Lower leg skin (tissue), 4 donors: ENCODE measurements at regions not wholly inside any gene's neighbourhood (a gene's known extent, or its start where the extent isn't known, plus 50 kb on each side); places are given as distances from the start of the nearest gene placed in this dataset.

Source experiments
- DNase-seq, 2 donors: peaks; one replicate each; pipeline ENCODE4 v3.0.0-alpha.2; 2019; ENCODE audit warnings: low spot score in 2 of 2
- H3K4me3 ChIP-seq: fragments of 200-600 bp; sonication (generic); 2 replicates; pipeline ENCODE4 v1.5.1; 2017; ENCODE audit warnings: mild to moderate bottlenecking, low read depth; ENCODE audit not compliant: poor library complexity, severe bottlenecking
- POLR2A ChIP-seq, 2 donors: fragments of 450-650 bp; IDR thresholded peaks; one replicate each; pipeline ENCODE4 v1.6.1; 2016 to 2017; ENCODE audit warnings: antibody characterized with exemption in 2 of 2, mild to moderate bottlenecking in 1 of 2, moderate library complexity in 1 of 2
- WGBS, 2 donors: methylation state at CpG; one replicate each; pipeline ENCODE4 v1.1.5; 2018; 5-methylcytosine and 5-hydroxymethylcytosine counted together
- intact Hi-C: fragments of 100-400 bp; cut with DNase I; formaldehyde crosslinking; loops from one replicate; pipeline ENCODE4 v1.15.0; 2023; ENCODE audit warnings: low total_unique reads
- TF ChIP-seq, protein P1 (sequence below), 3 donors: fragments of 450-650 bp; IDR thresholded peaks; one replicate each; pipeline ENCODE4 v1.5.1; 2016; ENCODE audit warnings: antibody characterized with exemption in 3 of 3, mild to moderate bottlenecking in 3 of 3, moderate library complexity in 2 of 3

DNA sequence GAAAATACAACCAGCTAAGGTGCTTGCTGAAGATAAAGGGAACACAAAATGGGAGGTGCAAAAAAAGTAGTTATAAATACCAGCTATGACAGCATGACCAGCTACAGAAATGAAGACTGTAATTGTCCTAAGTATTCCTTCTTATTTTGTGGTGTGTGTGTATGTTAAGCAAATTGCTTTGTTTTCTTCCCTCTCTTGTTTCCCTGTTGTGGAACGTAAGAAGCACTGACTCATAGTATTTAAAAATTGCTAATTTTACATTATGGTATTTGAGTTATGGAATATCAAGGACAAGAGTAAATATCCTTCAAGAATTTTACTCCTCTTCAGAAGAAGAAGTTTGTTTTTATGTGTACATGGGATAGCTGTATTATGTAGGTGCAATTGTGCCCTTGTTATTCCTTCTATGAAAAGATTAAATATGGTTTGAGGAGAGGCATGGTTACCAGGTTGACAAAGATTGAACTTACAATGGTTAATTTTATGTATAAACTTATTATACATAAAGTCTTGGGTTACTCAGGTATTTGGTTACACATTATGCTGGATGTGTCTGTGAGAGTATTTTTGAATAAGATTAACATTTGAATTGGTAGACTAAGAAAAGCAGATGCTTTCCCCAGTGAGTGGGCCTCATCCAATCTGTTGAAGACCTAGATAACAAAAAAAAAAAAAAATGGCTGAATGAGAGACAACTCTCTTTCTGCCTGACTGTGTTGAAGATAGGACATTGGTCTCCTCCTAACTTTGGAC lies 1132.1 kb upstream of the ALCAM start:
- TF ChIP-seq, protein P1, sequence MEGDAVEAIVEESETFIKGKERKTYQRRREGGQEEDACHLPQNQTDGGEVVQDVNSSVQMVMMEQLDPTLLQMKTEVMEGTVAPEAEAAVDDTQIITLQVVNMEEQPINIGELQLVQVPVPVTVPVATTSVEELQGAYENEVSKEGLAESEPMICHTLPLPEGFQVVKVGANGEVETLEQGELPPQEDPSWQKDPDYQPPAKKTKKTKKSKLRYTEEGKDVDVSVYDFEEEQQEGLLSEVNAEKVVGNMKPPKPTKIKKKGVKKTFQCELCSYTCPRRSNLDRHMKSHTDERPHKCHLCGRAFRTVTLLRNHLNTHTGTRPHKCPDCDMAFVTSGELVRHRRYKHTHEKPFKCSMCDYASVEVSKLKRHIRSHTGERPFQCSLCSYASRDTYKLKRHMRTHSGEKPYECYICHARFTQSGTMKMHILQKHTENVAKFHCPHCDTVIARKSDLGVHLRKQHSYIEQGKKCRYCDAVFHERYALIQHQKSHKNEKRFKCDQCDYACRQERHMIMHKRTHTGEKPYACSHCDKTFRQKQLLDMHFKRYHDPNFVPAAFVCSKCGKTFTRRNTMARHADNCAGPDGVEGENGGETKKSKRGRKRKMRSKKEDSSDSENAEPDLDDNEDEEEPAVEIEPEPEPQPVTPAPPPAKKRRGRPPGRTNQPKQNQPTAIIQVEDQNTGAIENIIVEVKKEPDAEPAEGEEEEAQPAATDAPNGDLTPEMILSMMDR (IDR thresholded peaks at IDR 0.05): no peak
- no peak for TF ChIP-seq POLR2A (IDR thresholded peaks at IDR 0.05)
- DNase-seq: no peak
- 80 to 82% methylated on average over 1 of the region's 1 CpG for WGBS, 2 donors
- intact Hi-C loops: no loop called here
- no peak overlapping the region for H3K4me3 ChIP-seq

DNA sequence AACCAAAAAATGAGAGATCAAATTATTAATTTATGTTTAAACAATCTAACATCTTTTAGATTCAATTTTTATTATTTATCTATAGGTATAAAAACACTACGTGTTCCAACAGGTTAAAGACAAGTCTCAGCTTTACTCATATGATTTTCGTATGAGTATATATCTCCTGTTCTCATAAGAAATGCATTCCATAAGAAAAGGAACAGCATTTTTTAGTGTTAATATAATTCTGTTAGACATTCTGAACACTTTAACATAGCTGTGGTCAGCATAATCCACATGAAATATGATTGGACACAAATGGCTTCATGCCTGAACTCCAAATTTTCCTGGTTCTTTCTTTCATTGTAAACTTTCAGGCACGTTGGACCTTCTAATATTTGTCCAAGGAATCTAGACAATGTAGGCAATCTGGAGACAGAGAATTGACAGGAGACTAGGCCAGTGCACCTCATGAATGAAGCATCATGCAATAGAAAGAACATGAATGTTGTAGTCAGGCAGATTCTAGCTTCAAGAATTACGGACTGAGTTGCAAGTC lies 1122.0 kb upstream of the ALCAM start:
- H3K4me3 ChIP-seq: no peak overlapping the region
- intact Hi-C loops: no loop called here
- DNase-seq: no peak
- TF ChIP-seq POLR2A (IDR thresholded peaks at IDR 0.05): no peak
- TF ChIP-seq, protein P1 (IDR thresholded peaks at IDR 0.05): no peak
- WGBS, 2 donors: 49 to 55% methylated on average over 4 of the region's 4 CpGs

DNA sequence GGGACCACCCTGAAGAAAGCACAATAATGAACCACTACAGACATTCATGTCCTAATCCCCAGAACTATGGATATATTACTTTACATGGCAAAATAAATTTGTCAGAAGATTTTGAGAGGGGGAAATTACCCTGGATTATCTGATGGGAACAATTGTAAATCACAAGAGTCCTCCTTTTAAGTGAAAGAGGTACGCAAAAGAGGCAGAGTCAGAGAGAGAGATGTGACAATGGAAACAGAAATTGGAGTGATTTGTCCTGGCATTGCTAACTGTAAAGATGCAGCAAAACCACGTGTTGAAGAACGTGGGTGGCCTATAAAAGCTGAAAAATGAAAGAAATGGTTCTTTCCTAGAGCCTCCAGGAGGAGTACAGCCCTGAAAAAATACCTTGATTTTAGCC lies 1121.4 kb upstream of the ALCAM start:
- WGBS, 2 donors: 39 to 55% methylated on average over 3 of the region's 3 CpGs
- intact Hi-C loops: no loop called here
- TF ChIP-seq POLR2A (IDR thresholded peaks at IDR 0.05): no peak
- TF ChIP-seq, protein P1 (IDR thresholded peaks at IDR 0.05): no peak
- no peak overlapping the region for H3K4me3 ChIP-seq
- DNase-seq: no peak

DNA sequence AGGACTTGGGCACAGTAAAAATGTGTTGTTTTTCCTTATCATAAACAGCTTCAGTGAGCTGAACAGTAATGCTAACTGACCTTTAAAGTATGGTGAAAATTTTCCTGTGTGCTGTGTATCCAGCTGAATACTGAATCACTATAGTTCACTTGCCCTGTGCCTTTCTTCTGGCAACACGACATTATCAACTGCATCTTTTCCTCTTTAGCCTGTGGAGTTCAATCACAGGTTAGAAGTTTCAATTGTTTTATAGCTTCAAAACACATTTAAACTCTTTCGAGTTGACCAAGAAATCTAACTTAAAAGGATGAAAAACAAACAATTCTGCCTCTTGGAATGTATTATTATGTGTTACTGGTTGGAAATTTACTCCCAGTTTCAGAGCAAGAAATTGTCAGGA lies 1120.7 kb upstream of the ALCAM start:
- 33 to 37% methylated on average over 2 of the region's 2 CpGs for WGBS, 2 donors
- H3K4me3 ChIP-seq: no peak overlapping the region
- intact Hi-C loops: no loop called here
- TF ChIP-seq, protein P1 (IDR thresholded peaks at IDR 0.05): no peak
- TF ChIP-seq POLR2A (IDR thresholded peaks at IDR 0.05): no peak
- DNase-seq: no peak

DNA sequence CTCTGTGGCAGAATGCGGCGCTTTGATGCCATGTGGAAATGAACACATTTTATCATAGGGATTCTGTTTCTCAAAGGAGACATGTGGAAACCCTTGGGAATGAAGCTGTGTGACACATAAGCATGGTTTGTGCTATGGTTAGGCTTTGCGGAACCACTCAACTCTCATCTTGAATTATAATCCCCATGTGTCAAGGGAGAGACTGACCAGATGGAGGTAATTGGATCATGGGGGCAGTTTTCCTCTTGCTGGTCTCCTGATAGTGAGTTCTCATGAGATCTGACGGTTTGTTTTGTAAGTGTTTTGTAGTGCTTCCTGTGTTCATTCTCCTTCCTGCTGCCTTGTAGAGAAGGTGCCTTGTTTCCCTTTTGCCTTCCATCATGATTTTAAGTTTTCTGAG lies 1109.2 kb upstream of the ALCAM start:
- TF ChIP-seq, protein P1 (IDR thresholded peaks at IDR 0.05): no peak
- TF ChIP-seq POLR2A (IDR thresholded peaks at IDR 0.05): no peak
- intact Hi-C loops: no loop called here
- no peak for DNase-seq
- WGBS, 2 donors: 82 to 88% methylated on average over 4 of the region's 4 CpGs
- no peak overlapping the region for H3K4me3 ChIP-seq
